Liver (tissue), 8 donors: ENCODE measurements at regions not wholly inside any gene's neighbourhood (a gene's known extent, or its start where the extent isn't known, plus 50 kb on each side); places are given as distances from the start of the nearest gene placed in this dataset.

ENCODE experiments used
- DNase-seq: peaks from one replicate; pipeline ENCODE4 v3.0.0-alpha.2; 2017; ENCODE audit warnings: low spot score
- H3K27ac ChIP-seq, 2 donors: one replicate each; pipeline ENCODE4 v1.7.0; 2013; ENCODE audit warnings: inconsistent platforms in 2 of 2, low read length in 2 of 2, control low read depth in 1 of 2, low read depth in 1 of 2, mild to moderate bottlenecking in 1 of 2
- H3K27me3 ChIP-seq, 4 donors: one replicate each; pipeline versions ENCODE4 v1.6.1 to v1.7.0; 2013; ENCODE audit warnings: low read length in 3 of 4, inconsistent platforms in 1 of 4, mild to moderate bottlenecking in 1 of 4, moderate library complexity in 1 of 4; ENCODE audit not compliant: control insufficient read depth in 4 of 4, insufficient read depth in 4 of 4
- H3K36me3 ChIP-seq, 4 donors: one replicate each; pipeline versions ENCODE4 v1.6.1 to v1.7.0; 2013; ENCODE audit warnings: low read length in 3 of 4, mild to moderate bottlenecking in 3 of 4, low read depth in 1 of 4, moderate library complexity in 1 of 4; ENCODE audit not compliant: control insufficient read depth in 4 of 4, insufficient read depth in 3 of 4
- H3K4me1 ChIP-seq, 4 donors: one replicate each; pipeline versions ENCODE4 v1.6.1 to v1.7.0; 2013; ENCODE audit warnings: low read length in 3 of 4, mild to moderate bottlenecking in 3 of 4, moderate library complexity in 1 of 4; ENCODE audit not compliant: control insufficient read depth in 4 of 4, insufficient read depth in 4 of 4
- H3K4me3 ChIP-seq, 3 donors: one replicate each; pipeline versions ENCODE4 v1.6.1 to v1.7.0; 2013; ENCODE audit warnings: low read length in 3 of 3, control low read depth in 1 of 3, low read depth in 1 of 3, mild to moderate bottlenecking in 1 of 3
- H3K9ac ChIP-seq, 2 donors: one replicate each; pipeline ENCODE4 v1.7.0; 2013; ENCODE audit warnings: low read length in 2 of 2, mild to moderate bottlenecking in 2 of 2, moderate library complexity in 2 of 2, control low read depth in 1 of 2, low read depth in 1 of 2
- H3K9me3 ChIP-seq, 4 donors: one replicate each; pipeline versions ENCODE4 v1.6.1 to v1.7.0; 2013; ENCODE audit warnings: low read length in 3 of 4; ENCODE audit not compliant: control insufficient read depth in 4 of 4
- ATF3 ChIP-seq: IDR thresholded peaks from 2 replicates; pipeline ENCODE4 v1.6.1; 2016; ENCODE audit warnings: antibody characterized with exemption
- EGR1 ChIP-seq, 2 donors: IDR thresholded peaks; 2 replicates each; pipeline ENCODE4 v1.6.1; 2016 to 2018; ENCODE audit warnings: antibody characterized with exemption in 2 of 2, low read depth in 2 of 2
- FOXA1 ChIP-seq: IDR thresholded peaks from 2 replicates; pipeline ENCODE4 v1.6.1; 2016; ENCODE audit warnings: antibody characterized with exemption
- FOXA2 ChIP-seq: IDR thresholded peaks from 2 replicates; pipeline ENCODE4 v1.6.1; 2016; ENCODE audit warnings: antibody characterized with exemption
- GABPA ChIP-seq, 2 donors: IDR thresholded peaks in 1 of 2; conservative IDR thresholded peaks in 1 of 2; 2 replicates each; pipeline ENCODE4 v1.6.1; 2016; ENCODE audit warnings: antibody characterized with exemption in 2 of 2, mild to moderate bottlenecking in 1 of 2, moderate library complexity in 1 of 2
- HNF4A ChIP-seq, 2 donors: conservative IDR thresholded peaks; 2 replicates each; pipeline ENCODE4 v1.6.1; 2016; ENCODE audit warnings: antibody characterized with exemption in 2 of 2, mild to moderate bottlenecking in 2 of 2
- HNF4G ChIP-seq: IDR thresholded peaks from 2 replicates; pipeline ENCODE4 v1.6.1; 2016; ENCODE audit warnings: antibody characterized with exemption
- JUND ChIP-seq, 2 donors: IDR thresholded peaks; 2 replicates each; pipeline ENCODE4 v1.6.1; 2016; ENCODE audit warnings: antibody characterized with exemption in 2 of 2
- NR2F2 ChIP-seq: IDR thresholded peaks from 2 replicates; pipeline ENCODE4 v1.6.1; 2016; ENCODE audit warnings: antibody characterized with exemption
- RAD21 ChIP-seq, 2 donors: IDR thresholded peaks; 2 replicates each; pipeline ENCODE4 v1.6.1; 2016; ENCODE audit warnings: antibody characterized with exemption in 2 of 2, mild to moderate bottlenecking in 2 of 2
- REST ChIP-seq: IDR thresholded peaks from 2 replicates; pipeline ENCODE4 v1.6.1; 2016; ENCODE audit warnings: antibody characterized with exemption, mild to moderate bottlenecking
- RXRA ChIP-seq, 2 donors: IDR thresholded peaks; 2 replicates each; pipeline ENCODE4 v1.6.1; 2017 to 2018; ENCODE audit warnings: antibody characterized with exemption in 2 of 2, mild to moderate bottlenecking in 1 of 2
- SP1 ChIP-seq: IDR thresholded peaks from 2 replicates; pipeline ENCODE4 v1.6.1; 2018; ENCODE audit warnings: antibody characterized with exemption, mild to moderate bottlenecking
- TAF1 ChIP-seq: conservative IDR thresholded peaks from 2 replicates; pipeline ENCODE4 v1.6.1; 2016; ENCODE audit warnings: antibody characterized with exemption, mild to moderate bottlenecking
- YY1 ChIP-seq: IDR thresholded peaks from 2 replicates; pipeline ENCODE4 v1.6.1; 2016; ENCODE audit warnings: antibody characterized with exemption, mild to moderate bottlenecking
- ZBTB33 ChIP-seq: IDR thresholded peaks from 2 replicates; pipeline ENCODE4 v1.6.1; 2016; ENCODE audit warnings: antibody characterized with exemption
- WGBS: extraction: QIAGEN DNeasy Blood & Tissue Kit; methylation state at CpG from one replicate; pipeline ENCODE4 v1.1.7; 2013; 5-methylcytosine and 5-hydroxymethylcytosine counted together
- TF ChIP-seq, protein P1 (sequence below): IDR thresholded peaks from 2 replicates; pipeline ENCODE4 v1.6.1; 2016; ENCODE audit warnings: antibody characterized with exemption
- TF ChIP-seq, protein P2 (sequence below): fragments of 150-350 bp; IDR thresholded peaks from 2 replicates; pipeline ENCODE4 v1.5.1; 2017; ENCODE audit warnings: improper control_type of control experiment, low read depth, low read length; ENCODE audit not compliant: missing input control
- donor health status: healthy.
- donor health status: healthy.
- donor health status: healthy.
- donor health status: healthy.
- donor health status: healthy.

- WGBS: 58% methylated on average over 1 of the region's 1 CpG
- no peaks in the 10 kb centered on the region for H3K27me3 ChIP-seq
- no peak overlapping the region for H3K4me3 ChIP-seq
- no peaks in the 10 kb centered on the region for H3K4me1 ChIP-seq
- H3K27ac ChIP-seq: no peak overlapping the region
- DNase-seq: no peak
- TF ChIP-seq, protein P1, sequence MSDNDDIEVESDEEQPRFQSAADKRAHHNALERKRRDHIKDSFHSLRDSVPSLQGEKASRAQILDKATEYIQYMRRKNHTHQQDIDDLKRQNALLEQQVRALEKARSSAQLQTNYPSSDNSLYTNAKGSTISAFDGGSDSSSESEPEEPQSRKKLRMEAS: no peak
- TF ChIP-seq, protein P2, sequence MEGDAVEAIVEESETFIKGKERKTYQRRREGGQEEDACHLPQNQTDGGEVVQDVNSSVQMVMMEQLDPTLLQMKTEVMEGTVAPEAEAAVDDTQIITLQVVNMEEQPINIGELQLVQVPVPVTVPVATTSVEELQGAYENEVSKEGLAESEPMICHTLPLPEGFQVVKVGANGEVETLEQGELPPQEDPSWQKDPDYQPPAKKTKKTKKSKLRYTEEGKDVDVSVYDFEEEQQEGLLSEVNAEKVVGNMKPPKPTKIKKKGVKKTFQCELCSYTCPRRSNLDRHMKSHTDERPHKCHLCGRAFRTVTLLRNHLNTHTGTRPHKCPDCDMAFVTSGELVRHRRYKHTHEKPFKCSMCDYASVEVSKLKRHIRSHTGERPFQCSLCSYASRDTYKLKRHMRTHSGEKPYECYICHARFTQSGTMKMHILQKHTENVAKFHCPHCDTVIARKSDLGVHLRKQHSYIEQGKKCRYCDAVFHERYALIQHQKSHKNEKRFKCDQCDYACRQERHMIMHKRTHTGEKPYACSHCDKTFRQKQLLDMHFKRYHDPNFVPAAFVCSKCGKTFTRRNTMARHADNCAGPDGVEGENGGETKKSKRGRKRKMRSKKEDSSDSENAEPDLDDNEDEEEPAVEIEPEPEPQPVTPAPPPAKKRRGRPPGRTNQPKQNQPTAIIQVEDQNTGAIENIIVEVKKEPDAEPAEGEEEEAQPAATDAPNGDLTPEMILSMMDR: no peak
- no peak for TF ChIP-seq EGR1 (IDR thresholded peaks at IDR 0.05; ENCODE audit: low read depth in 2 of 2)
- TF ChIP-seq HNF4A (conservative IDR thresholded peaks at IDR 0.05): no peak
- TF ChIP-seq NR2F2: no peak
- TF ChIP-seq RXRA (IDR thresholded peaks at IDR 0.05): no peak
- no peak for TF ChIP-seq GABPA (IDR thresholded peaks at IDR 0.05 in 1 of 2, conservative IDR thresholded peaks at IDR 0.05 in 1 of 2)
- no peak for TF ChIP-seq REST
- no peak for TF ChIP-seq FOXA1
- TF ChIP-seq HNF4G: no peak
- TF ChIP-seq JUND (IDR thresholded peaks at IDR 0.05): no peak
- TF ChIP-seq FOXA2: no peak
- no peak for TF ChIP-seq SP1
- TF ChIP-seq ATF3: no peak
- no peak for TF ChIP-seq TAF1
- no peak for TF ChIP-seq RAD21 (IDR thresholded peaks at IDR 0.05)
- H3K9me3 ChIP-seq: no peaks in the 10 kb centered on the region
- H3K9ac ChIP-seq: no peak overlapping the region
- H3K36me3 ChIP-seq: no peaks in the 10 kb centered on the region
Measured at GRCh38 chr15:35741395-35741794, 195.4 kb upstream of the DPH6 start.

DNA sequence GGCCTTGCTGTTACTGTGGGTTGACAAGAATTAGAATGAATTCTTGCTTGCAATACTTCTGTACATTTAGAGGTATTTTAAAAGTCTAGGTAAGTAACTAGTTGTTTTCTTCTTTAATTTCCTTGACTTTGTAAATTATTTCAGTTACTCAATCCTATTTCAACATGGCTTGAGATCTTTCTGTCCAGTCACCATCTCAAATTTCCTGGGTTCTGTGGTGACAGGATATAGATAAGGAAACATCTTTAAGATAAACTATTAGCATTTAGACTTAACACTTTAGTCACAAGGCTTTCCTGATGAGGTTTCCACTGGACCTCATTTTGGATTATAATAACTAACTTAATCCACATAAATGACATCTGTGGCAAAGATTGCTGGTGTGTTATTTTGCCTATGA is 195.9 kb upstream of the DPH6 start:
- Histone ChIP-seq H3K9me3 (no peaks in the 10 kb centered on the region), H3K27me3 (no peaks in the 10 kb centered on the region), H3K36me3 (no peaks in the 10 kb centered on the region), H3K4me1 (no peaks in the 10 kb centered on the region), H3K4me3 (no peak overlapping the region), H3K9ac (no peak overlapping the region), H3K27ac (no peak overlapping the region)
- no peak for DNase-seq
- no peak for TF ChIP-seq YY1
- no peak for TF ChIP-seq RXRA (IDR thresholded peaks at IDR 0.05)
- TF ChIP-seq GABPA (IDR thresholded peaks at IDR 0.05 in 1 of 2, conservative IDR thresholded peaks at IDR 0.05 in 1 of 2): no peak
- TF ChIP-seq FOXA2: no peak
- no peak for TF ChIP-seq EGR1 (IDR thresholded peaks at IDR 0.05; ENCODE audit: low read depth in 2 of 2)
- TF ChIP-seq FOXA1: no peak
- TF ChIP-seq HNF4G: no peak
- TF ChIP-seq, protein P2: no peak
- TF ChIP-seq ATF3: no peak
- no peak for TF ChIP-seq TAF1
- TF ChIP-seq SP1: no peak
- TF ChIP-seq JUND (IDR thresholded peaks at IDR 0.05): no peak
- TF ChIP-seq ZBTB33: no peak
- no peak for TF ChIP-seq REST
